Upper lobe of left lung (tissue), 4 donors: ENCODE measurements at regions not wholly inside any gene's neighbourhood (a gene's known extent, or its start where the extent isn't known, plus 50 kb on each side); places are given as distances from the start of the nearest gene placed in this dataset.

ENCODE experiments used
- CTCF ChIP-seq, 6 experiments: fragments of 450-650 bp in 4 of 6; fragments of 200-600 bp in 2 of 6; sonication (generic) in 2 of 6; IDR thresholded peaks; one replicate each; pipeline ENCODE4 v1.5.1; 2016 to 2019; ENCODE audit warnings: antibody characterized with exemption in 6 of 6
- POLR2A ChIP-seq, 4 donors: fragments of 450-650 bp; IDR thresholded peaks; one replicate each; pipeline ENCODE4 v1.5.1; 2016 to 2017; ENCODE audit warnings: antibody characterized with exemption in 4 of 4, mild to moderate bottlenecking in 2 of 4
- POLR2AphosphoS5 ChIP-seq, 2 donors: sonication (generic); formaldehyde crosslinking; IDR thresholded peaks; one replicate each; pipeline ENCODE4 v1.5.1; 2017; ENCODE audit warnings: antibody characterized with exemption in 2 of 2

GRCh38 chr5:135087950-135088349 lies 53.9 kb upstream of the PITX1 start:
- TF ChIP-seq CTCF (IDR thresholded peaks at IDR 0.05) (no peak), POLR2A (IDR thresholded peaks at IDR 0.05) (no peak), POLR2AphosphoS5 (IDR thresholded peaks at IDR 0.05) (no peak)
